NCI-H1092 (cell line): ENCODE measurements at regions not wholly inside any gene's neighbourhood (a gene's known extent, or its start where the extent isn't known, plus 50 kb on each side); places are given as distances from the start of the nearest gene placed in this dataset.

Experiments used
- DNase-seq: peaks from one replicate; lab custom pipeline; 2025; lab: John Stamatoyannopoulos, UW

DNA sequence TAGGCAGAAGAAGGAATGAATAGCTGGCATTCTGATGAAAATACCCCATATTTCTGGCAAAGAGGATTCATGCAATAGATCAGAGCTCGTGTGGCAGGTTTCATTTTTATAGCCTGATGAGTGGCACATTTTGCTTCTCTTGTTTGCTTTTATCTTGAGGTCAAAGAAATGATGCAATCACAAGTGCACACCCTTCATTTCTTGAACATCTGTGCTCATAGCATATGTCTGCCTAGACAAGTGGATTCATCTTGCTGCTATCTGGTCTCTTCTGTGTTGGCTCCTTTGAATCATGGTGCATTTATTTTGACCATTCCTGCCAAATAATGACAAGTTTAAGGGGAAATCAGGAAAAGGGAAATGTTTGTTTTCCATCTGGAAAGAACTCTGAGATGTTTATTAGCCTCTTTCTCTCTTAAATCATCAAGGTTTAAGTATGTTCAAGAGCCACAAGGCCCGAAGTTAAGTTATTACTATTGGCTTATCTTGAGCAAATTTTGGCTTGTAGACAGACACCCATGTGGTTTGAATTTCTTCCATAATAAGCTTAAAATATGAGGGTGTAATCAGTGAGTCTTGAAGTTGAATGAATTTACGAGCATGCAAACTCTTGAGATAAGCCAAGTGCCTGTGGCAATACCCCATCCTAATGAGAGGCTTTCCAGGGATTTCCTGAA lies 59.3 kb upstream of the HS3ST1 start:
- DNase-seq: no peak

DNA sequence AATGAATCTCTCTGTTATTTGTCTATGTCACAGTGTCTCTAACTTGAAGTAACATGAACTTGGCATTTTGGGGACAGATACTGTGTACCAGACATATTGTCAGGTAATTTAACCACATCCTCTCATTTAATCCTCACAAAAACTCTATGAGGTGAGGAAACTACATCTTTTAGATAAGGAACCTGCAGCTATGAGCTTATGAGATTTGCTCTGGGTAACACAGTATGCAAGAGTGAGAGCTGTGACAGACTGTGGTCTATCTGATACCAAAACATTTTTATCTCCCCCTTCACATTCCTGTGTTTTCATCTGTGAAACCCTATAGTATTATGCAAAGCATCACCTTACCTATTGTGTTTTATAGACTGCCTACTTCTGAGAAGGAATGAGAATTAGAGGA lies 58.4 kb upstream of the HS3ST1 start:
- DNase-seq: no peak

- no peak for DNase-seq
Measured at GRCh38 chr4:11485926-11486325, 57.2 kb upstream of the HS3ST1 start.

GRCh38 chr4:11484531-11484930 lies 55.8 kb upstream of the HS3ST1 start:
- no peak for DNase-seq

GRCh38 chr4:11483046-11483445 lies 54.4 kb upstream of the HS3ST1 start:
- DNase-seq: no peak

DNA sequence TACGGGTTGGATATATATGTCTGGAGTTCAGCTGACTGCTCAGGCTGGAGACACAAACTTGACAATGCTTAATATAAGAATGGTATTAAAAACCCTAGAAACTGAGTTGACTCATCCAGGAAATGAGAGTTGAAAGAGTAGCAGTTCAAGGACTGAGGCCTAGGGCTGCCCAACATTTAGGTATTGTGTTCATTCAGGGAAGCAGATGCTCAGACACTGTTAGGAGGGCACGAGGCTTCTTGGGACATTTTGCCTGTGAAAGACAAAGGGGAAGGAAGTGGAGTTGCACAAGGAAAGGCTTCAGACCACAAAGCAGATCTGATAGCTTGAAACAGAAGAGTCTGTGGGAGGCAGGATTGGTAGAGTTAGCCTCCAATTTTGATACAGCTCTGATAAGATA lies 52.0 kb upstream of the HS3ST1 start:
- DNase-seq: no peak
